Fibroblast of skin of abdomen (primary cell): ENCODE measurements at regions not wholly inside any gene's neighbourhood (a gene's known extent, or its start where the extent isn't known, plus 50 kb on each side); places are given as distances from the start of the nearest gene placed in this dataset.

Source experiments
- DNase-seq: peaks from one replicate; pipeline ENCODE4 v3.0.0-alpha.2; 2013

DNA sequence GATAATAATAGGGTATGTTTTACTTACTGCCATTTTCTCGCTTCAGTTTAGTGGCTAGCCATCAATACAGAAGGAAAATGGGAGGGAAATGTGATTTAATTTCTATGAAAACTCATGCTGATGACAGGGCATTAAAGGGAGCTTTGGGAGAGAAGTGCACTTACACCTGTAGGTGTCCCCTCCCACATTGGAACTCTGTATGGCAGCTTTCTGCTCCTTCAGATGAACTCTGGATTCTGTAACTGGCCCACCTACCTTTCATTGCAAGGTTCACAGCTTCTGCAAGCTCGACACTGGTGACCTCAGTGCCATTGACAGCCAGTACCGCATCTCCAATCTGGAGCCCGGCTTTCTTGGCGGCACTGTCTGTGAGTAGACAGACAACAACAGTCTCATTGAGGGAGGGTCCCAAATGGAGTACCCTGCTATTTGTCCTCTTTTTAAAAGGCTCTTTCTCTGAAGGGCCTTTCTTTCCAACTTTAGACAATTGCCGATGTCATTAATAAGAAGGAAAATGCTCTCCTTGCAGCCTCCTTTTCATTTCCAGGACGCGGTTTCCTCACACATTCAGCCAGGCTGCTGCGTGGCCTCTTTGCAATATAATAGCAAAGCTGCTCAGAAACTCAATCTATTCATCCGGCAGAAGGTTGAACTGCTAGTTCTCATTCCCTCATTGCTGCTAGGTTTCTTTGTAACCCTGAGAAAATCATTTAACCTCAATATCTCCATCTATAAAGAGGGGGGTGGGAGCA is 63.6 kb downstream of the NUDT12 start:
- DNase-seq = no peak

DNA sequence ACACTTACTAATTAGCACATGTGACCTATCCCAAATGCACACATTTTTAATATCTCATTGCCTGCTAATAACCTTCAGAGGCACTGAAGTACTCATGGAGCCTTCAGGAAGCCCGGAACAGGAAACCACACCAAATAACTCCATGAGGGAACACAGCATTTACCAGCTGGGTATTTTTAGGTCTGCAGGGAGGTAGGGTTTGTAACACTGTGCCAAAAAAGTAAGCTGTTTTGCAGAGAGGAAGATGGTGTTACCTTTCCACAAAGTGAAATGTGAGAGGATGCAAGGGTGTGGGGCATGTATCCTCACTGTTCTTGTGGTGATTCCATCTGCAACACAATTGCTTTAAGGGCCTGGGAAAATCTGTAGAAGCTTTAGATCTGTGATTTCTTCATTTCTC is 64.4 kb downstream of the NUDT12 start:
- no peak for DNase-seq

DNA sequence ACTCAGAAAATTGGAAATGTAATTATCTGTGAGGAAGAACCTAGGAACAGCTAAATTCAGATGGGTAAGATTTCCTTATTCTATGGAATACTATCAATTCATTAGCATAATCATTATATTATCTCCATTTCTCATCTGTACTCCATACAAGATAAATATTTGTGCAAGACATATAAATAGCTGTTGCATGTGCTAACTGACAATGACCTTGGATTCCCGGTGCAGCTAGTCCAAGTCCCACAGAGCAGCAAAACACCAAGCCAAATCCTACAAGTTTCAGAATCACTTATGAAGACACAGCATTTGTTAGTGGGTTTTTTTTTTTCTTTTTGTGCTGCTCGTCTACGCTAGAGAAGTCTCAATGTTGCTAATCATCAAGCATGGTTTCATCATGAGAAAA is 64.8 kb downstream of the NUDT12 start:
- DNase-seq = no peak

DNA sequence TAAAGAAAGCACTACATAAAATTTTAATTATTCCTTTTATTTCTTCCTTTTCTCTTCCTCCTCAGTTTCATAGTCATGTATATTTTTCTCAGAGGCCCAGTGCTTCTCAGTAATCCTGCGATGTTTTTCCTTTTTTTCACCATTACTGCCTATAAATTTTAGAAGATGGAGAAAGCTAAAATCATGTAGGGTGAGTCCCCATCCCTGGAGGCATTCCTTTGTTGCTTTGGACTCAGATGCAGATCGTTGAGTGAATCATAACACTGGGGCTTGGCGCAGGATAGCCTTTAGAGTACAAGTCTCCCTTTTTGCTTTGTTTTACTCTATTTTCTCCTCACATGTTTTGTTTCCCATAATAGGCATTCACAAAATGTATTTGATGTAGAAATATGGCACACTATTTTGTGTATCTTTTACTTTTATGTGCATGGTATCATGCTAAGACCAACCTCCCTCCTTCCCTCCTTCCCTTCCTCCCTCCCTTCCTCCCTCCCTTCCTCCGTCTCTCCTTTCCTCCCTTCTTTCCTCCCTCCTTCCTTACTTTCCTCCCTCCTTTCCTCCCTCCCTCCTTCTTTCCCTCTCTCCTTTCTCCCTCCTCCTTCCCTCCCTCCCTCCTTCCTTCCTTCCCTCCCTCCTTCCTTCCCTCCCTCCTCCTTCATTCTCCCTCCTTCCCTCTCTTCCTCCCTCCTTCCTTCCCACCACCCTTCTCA is 72.4 kb downstream of the NUDT12 start:
- no peak for DNase-seq

DNA sequence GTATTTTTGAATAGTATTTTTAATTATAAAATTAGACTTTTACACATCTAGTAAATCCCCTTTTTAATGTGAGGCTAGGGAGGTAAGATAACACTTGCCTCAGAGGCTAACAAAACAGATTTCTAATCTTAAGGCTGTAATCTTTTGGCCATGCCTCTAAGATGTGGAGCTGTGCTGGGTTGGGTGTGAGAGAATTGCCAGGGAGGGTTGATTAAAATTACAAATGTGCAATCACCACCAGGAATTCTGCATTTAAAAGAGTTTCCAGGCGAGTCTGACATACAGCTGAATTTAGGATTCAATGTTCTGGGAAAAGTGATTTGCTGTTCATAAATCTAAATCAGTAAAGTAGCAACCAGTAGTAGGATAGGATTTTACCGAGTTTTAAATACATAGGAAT is 73.3 kb downstream of the NUDT12 start:
- DNase-seq = no peak

DNA sequence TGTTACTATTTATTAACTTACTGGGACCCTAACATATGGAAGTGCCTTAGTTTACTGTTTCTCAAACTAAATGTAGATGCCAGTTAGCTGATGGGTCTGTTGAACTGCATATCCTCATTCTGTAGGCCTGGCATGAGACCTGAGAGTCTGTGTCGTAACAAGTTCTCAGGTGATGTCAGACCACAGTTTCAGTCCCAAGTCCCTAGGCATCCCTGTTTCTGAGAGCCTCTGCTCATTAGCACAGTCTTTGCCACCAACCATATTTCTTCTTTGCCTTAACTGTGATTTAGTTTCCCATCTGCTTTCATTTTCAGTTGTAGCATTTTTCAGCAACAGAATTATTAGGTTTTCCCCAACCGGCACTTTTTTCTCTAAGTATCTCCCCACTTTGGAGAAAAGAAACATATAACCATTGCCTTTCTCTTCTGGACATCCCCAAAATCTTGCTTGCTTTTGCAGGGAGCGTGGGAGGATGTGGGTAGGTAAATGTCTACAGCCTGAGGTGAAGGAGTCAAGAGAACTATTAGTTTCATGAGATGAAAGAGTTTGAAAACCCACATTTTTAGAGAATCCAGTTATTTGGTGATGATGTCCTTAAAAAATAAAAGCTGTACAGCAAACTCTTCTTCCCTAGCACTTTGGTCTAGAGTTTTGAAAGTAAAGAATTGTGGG is 74.6 kb downstream of the NUDT12 start:
- no peak for DNase-seq

DNA sequence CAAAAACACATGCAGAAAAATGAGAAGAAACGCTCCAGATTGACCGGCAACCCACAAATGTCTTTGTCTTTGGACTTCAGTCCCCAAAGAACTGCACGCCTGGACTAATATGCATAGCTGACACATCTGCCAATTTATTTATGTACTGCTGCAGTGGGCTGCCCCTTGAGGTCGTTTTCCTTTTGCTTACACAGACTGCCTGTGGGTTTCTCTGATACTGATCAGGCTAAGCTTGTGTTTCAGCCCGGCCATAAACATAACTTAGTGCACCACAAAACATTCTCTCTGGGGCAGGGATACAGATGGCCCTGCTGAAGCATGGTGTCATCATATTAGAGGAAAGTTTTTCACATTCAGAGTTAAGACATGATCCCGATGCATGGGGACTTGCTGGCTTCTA is 75.4 kb downstream of the NUDT12 start:
- peak; percentile 74 for DNase-seq

DNA sequence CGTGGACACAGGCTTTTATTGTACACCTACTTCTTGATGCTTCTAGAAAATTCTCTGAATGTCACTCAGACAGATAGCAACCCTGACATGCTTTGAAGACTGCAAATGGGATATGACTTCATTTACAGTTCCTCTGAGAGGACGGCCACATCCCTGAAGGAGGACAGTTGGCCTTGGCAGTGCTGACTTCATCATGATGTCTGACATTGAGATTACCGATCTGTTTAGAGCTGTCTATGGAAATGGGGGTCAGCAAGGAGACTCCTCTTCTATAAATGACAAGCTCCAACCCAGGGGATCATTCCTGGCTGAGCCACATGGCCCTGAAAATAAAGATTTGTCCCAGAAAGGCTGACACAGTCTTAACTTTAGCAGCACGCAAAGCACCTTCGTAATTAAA is 75.8 kb downstream of the NUDT12 start:
- no peak for DNase-seq

DNA sequence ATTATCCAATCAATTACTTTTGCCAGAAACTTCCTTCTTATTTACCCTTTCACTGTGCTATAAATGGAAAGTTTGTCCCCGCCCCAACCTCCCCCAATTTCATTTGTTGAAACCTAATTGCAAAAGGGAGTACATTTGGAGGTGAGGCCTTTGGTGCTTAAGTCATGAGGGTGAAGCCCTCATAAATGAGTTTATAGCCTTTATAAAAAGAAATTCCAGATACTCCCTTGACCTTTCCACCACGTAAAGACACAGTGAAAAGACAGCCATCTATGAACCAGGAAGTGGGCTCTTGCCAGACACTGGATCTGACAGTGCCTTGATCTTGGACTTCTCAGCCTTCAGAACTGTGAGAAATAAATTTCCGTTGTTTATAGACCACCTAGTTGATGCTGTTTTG is 82.3 kb downstream of the NUDT12 start:
- no peak for DNase-seq

DNA sequence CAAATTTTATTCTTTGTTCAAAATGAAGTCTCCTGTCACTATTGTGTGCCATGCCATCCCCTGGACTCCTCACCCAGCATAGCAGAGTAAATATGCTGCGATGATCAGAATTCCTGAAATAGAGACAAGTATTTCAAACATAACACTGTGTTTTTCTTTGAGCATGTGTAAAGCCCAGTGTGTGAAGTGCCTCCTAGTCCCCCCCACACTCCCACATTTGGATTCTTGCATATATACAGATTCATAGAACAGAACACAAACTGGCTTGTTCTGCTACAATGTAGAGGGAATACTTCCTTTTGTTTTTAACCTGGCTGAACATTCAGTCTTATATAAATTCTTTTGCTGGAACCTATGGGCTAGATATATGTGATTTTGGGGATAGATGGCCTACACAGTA is 84.9 kb downstream of the NUDT12 start:
- no peak for DNase-seq

DNA sequence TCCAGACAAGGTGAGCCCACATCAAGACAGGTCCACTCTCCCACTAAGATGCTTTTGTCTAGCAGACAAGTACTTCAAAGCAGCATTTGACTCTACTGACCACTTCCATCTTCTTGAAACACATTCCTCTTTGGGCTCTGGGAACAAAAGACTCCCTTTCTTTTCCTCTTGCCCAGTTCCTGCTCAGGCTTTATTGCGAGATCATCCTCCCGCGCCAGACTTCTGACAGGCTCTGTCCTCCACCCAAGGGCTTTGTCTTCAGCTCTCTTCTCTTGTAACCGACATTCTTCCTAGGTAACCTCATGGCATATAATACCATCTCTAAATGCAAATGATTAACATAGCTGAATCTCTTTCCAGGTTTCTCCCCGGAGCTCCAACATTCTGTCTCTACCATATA is 85.8 kb downstream of the NUDT12 start:
- DNase-seq = no peak

DNA sequence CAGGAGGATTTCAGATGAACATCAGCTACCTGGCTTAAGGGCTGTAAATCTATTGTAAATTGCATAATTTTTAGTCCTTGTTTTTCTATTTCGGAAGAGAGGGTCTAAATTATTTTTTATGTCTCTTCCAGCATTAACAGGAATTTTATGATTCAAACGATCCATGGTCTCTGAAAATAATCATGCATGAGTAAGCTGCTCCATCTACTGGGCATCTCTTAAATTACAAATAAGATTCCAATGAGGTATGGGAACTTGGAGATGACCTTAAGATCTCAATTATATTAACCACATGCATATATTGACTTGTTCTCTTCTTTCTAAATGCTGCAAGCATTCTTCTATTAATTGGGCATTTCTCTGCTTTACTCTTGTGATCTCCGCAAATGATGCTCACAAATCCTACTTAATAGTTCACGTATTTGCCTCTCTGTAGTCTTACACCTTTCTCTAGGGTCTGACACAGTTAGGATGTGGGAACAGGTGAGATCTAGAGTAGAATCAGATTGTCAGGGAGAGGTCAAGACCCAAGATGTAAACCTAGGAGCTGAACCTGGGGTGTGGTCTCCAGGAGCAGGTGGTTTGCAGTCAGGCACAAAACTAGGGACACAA is 86.9 kb downstream of the NUDT12 start:
- DNase-seq = peak; percentile 55

DNA sequence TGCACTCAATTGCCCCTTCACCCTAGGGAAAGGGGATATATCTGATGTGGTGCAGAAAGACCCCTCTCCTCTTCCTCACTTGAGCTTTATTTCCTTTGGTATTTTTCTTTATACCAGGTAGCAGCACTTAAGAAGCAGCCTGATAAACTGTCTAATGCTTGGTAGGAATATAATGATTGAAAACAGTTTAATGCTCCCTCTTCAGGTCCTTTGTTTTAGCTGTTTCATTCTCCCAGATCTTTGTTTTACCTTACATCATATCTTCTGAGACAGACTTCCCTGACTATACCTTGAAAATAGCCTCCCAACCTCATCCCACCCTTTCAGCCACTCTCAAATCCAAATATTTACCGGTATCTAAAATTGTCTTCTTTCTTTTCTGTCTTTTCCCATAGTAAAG is 87.9 kb downstream of the NUDT12 start:
- DNase-seq = no peak

DNA sequence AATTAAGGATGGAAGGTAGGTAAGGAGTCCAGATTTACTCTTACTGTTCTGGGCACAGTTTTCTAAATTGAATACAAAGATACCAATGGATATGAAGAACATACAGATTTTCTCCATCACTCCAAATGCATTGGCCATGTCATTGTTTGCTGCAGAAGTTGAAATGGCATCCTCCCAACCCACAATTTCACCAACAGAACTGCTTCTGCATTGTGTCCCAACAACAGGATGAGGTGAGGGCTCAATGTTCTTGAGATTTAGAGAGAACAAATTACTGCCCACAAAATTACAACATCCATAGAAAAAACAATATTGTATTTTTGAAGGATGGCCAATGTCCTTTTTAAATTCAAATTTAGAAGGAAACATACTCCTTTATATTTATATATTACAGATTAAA is 88.9 kb downstream of the NUDT12 start:
- DNase-seq = no peak

DNA sequence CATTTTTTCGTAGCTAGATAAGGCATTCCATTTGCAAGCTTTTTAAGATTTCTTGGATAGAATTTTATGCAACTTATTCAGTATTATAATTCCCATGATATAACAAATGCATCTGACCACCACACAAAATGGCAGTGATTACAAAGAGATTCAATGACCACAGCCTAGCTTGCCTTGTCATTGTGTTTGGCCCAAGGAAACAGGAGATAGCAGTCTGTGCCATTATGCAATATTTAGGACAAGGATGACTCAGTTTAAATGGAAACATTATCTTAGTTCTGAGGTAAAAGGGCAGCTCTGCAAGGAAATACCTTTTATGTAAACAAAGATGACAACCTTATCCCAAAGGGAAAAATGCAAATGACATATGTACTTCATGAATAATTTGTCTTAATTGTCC is 89.8 kb downstream of the NUDT12 start:
- peak; percentile 24 for DNase-seq

DNA sequence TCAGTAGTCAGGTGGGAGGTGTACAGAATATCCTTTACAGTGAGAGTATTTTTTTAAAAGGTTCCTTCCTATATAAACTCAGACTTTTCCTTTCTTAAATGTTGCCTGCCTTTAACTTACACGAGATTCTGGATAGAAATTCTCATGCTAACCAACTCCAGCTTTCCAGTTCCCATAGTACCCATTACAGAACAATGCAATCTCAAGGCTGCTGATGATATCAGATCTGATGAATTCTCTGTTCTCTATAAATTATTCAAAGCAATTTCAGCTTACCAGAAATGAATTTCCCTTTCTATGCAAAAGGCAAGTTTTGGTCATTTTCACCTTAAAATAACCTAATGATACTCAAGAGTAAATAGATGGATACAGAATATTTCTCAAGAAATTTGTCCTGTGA is 90.3 kb downstream of the NUDT12 start:
- DNase-seq = no peak

DNA sequence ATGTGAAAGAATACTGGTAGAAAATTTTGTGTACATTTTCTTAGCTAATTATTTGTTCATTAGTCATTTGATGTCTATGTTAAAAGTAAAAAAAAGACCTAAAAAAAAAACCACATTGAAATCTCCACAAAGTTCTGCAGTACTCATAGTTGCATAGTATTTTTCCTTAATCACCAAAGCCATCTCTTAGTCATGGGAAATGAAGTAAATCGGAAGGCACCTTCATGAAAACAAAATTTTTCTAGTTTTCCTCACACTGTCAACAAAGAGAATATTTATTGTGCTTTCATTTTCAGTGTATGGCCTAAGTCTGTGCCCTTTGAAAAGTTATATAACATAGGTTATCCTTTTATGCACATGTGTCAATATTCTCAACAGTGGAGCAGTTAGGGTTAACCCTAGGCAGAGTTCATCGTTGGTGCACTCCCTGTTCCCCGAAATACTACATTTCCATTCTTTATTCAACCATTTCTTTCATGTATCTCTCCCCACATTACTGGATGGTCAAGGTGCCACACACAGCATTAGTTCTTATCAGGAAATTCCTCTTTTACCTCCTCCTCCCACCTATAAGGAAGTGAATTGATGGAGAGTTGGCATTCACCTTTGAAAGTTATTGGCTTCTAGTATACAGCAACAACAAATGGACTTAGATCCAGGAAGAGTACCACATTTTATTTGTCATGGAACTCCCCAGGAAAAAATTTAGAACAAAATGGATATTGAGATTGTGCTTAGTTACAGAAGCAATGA is 93.1 kb downstream of the NUDT12 start:
- DNase-seq = peak; percentile 50

DNA sequence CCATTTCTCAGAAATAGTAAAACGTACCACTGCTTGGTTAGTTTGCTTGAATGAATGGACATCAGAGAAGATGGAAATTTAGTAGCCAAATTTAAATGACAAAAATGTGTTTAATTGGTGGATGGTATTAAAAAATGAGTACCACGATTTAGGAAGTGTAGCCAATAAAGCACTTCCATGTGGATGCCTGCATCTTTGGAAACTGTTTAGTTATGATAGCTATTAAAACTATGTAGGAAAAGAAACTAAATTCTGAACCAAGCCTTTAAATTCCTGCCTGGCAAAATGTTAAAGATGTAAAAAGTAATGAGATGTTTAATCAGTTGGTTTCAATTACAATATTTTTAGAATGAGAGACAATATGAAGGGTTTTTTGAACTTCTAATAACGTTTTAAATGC is 94.8 kb downstream of the NUDT12 start:
- peak; percentile 20 for DNase-seq

DNA sequence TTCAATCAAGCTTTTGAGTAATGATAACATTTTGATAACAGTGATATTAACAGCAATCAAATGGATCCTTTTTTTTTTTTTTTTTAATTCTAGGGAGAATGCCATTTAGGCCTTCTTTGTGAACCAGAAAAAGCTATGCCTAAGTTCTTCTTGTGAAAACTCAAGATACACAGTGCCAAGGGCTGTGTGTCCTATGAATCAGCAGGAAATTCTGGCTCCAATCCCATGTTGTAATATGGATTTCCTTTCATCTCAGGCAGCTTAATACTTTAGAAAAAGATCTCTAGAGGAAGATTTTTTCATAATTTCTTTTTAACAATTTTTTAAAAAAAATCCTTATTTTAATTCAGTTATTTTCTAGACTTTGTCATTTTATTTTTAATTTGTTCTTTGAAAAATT is 96.1 kb downstream of the NUDT12 start:
- peak; percentile 53 for DNase-seq

DNA sequence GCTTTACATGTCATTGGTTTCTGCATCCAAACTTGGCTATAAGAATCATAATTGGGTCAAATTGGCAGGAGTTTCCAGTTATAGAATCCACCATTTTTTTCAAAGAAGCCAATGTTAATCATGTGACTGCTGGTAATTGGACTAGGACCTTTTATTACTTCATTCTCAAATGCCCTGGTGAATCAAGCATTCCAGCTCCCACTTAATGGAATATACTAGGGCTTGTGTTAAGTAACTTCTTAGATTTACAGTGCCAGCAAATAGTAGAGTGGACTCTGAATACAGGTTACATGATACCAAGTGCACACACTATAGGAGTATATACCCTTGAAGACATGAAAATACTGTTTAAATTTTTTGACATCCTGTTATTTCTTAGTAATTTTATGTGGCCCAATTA is 96.7 kb downstream of the NUDT12 start:
- DNase-seq = no peak

DNA sequence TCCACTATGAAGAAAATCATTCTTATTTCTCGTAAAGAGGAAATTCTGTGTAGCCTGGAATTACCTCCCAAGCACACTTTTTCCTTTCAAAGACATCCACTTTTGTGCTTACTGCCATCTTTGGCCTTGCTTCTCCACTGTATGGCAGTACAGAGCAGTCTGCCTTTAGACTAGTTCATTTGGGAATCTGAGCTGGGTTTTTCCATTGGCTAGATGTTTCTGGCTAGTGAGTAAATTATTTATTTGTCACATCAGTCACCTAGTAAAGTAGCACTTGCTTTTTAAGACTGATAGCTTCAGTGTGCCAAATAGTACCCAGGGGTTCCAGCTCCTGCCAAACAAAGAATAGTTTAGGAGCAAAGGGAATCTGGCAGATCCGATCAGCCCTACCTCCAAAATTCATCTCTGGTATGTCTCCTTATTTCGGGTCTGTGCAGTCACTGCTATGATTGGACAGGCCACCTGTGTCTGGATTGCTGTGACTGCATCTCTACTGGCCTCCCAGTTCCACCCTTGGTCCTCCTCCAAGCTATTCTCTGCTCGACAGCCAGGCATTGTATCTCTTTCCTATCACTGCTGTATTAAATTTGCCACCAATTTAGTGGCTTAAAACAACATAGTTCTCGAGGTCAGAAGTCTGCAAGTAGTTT is 97.6 kb downstream of the NUDT12 start:
- DNase-seq = no peak

DNA sequence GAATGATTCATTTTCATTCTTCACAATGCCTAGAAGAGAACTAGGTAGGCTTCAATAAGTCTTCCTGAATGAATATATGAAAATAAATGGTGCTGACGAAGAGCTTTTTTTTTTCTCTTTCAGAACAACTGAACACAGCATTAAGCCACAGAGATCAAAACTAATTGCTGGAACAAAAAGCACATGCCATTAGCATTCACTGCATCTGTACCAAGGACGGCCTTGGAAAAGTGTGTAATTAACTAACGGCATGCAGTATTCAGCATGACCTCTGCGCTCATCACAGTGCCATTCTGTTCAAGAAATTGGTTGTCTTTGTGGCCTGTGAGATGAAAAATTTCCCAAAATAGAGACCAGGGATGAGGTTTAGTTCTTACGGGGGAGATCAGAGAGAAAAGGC is 99.3 kb downstream of the NUDT12 start:
- no peak for DNase-seq
